Esophagus muscularis mucosa (tissue), 4 donors: ENCODE measurements at regions not wholly inside any gene's neighbourhood (a gene's known extent, or its start where the extent isn't known, plus 50 kb on each side); places are given as distances from the start of the nearest gene placed in this dataset.

Source experiments
- CTCF ChIP-seq, 3 experiments: fragments of 200-600 bp in 2 of 3; fragments of 450-650 bp in 1 of 3; sonication (generic) in 2 of 3; IDR thresholded peaks; one replicate each; pipeline ENCODE4 v1.5.1; 2017 to 2019; ENCODE audit warnings: antibody characterized with exemption in 3 of 3, mild to moderate bottlenecking in 2 of 3, moderate library complexity in 1 of 3
- EP300 ChIP-seq: sonication (generic); formaldehyde crosslinking; IDR thresholded peaks from one replicate; pipeline ENCODE4 v1.6.1; 2017; ENCODE audit warnings: antibody characterized with exemption
- POLR2A ChIP-seq: fragments of 450-650 bp; IDR thresholded peaks from one replicate; pipeline ENCODE4 v1.6.1; 2017; ENCODE audit warnings: antibody characterized with exemption, moderate library complexity, mild to moderate bottlenecking, low read depth
- POLR2AphosphoS5 ChIP-seq, 2 donors: sonication (generic); formaldehyde crosslinking; IDR thresholded peaks; one replicate each; pipeline ENCODE4 v1.6.1; 2017; ENCODE audit warnings: antibody characterized with exemption in 2 of 2

DNA sequence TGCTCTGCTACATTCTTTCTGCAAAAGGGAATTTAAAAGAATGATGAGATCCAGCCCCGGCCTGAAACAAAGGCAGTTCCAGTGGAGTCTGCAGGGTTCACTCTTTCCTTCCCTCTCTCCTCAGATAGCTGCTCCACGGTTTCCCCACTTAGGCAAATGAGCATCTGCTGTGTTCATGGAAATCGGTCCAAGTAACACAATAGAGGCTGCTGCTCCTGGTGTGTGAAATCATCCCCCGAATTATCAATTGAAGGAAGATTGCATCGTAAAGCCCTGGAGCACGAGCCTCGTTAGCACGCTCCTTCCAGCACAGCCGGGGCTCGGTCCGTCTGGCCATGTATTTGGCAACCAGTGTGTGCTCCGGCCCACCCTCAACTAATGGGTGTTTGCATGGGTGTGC is 108.3 kb upstream of the DPP6 start:
- TF ChIP-seq POLR2AphosphoS5 (IDR thresholded peaks at IDR 0.05) (no peak), CTCF (IDR thresholded peaks at IDR 0.05) (no peak), POLR2A (no peak), EP300 (no peak)
